Thyroid gland (tissue), 4 donors: ENCODE measurements at regions not wholly inside any gene's neighbourhood (a gene's known extent, or its start where the extent isn't known, plus 50 kb on each side); places are given as distances from the start of the nearest gene placed in this dataset.

Source experiments
- POLR2A ChIP-seq, 2 donors: fragments of 450-650 bp; IDR thresholded peaks; one replicate each; pipeline ENCODE4 v1.6.1; 2017; ENCODE audit warnings: antibody characterized with exemption in 2 of 2, mild to moderate bottlenecking in 2 of 2, moderate library complexity in 1 of 2
- TF ChIP-seq, protein P1 (sequence below), 6 experiments: fragments of 200-600 bp in 3 of 6; fragments of 450-650 bp in 3 of 6; sonication (generic) in 3 of 6; IDR thresholded peaks; one replicate each; pipeline ENCODE4 v1.5.1; 2016 to 2019; ENCODE audit warnings: antibody characterized with exemption in 6 of 6, mild to moderate bottlenecking in 2 of 6, inconsistent platforms in 1 of 6, moderate library complexity in 1 of 6

- TF ChIP-seq, protein P1, sequence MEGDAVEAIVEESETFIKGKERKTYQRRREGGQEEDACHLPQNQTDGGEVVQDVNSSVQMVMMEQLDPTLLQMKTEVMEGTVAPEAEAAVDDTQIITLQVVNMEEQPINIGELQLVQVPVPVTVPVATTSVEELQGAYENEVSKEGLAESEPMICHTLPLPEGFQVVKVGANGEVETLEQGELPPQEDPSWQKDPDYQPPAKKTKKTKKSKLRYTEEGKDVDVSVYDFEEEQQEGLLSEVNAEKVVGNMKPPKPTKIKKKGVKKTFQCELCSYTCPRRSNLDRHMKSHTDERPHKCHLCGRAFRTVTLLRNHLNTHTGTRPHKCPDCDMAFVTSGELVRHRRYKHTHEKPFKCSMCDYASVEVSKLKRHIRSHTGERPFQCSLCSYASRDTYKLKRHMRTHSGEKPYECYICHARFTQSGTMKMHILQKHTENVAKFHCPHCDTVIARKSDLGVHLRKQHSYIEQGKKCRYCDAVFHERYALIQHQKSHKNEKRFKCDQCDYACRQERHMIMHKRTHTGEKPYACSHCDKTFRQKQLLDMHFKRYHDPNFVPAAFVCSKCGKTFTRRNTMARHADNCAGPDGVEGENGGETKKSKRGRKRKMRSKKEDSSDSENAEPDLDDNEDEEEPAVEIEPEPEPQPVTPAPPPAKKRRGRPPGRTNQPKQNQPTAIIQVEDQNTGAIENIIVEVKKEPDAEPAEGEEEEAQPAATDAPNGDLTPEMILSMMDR (IDR thresholded peaks at IDR 0.05) = no peak
- no peak for TF ChIP-seq POLR2A (IDR thresholded peaks at IDR 0.05)
Observed at GRCh38 chr18:5601188-5601624, 57.4 kb upstream of the EPB41L3 start.
